ENCODE measurements at regions not wholly inside any gene's neighbourhood (a gene's known extent, or its start where the extent isn't known, plus 50 kb on each side); places are given as distances from the start of the nearest gene placed in this dataset.

- no peak for TF ChIP-seq POLR2AphosphoS5 (IDR thresholded peaks at IDR 0.05; ENCODE audit: low read depth, low read length)
- no peak for TF ChIP-seq SIN3A (IDR thresholded peaks at IDR 0.05; ENCODE audit: borderline replicate concordance, insufficient read depth, low read length)
- no peak for TF ChIP-seq FOXP2 (optimal IDR thresholded peaks at IDR 0.05; ENCODE audit: borderline replicate concordance, extremely low read depth, extremely low read length, insufficient read depth)
Measured at GRCh38 chr9:88694625-88695024, 159.6 kb downstream of the NXNL2 start.

Measured in PFSK-1 (cell line).